ENCODE measurements at regions not wholly inside any gene's neighbourhood (a gene's known extent, or its start where the extent isn't known, plus 50 kb on each side); places are given as distances from the start of the nearest gene placed in this dataset.

DNA sequence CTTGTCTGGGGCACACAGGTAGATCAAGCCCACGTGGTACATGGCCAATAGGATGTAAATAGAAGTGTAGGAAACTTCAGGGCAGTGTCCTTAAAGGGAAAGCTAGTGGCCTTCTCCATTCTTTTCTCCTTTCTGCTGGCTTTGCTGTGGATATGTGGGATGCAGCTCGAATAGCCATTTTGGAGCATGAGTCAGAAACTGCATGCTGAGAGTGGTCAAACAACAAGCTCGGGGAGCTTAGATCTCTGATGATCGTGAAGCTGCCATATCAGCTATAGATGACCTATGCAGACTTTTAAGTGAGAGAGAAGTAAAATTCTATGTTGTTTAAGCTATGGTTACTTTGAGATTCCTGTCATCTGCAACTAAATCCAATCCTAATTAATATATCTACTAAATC lies 241.3 kb upstream of the DAAM1 start:
- POLR2A ChIA-PET = no interaction called here
- no peak for DNase-seq

More for the DNA sequence above, 241.3 kb upstream of the DAAM1 start:
- H3K27me3 ChIP-seq (ENCODE audit: insufficient read depth) = no peaks in the 10 kb centered on the region
- CTCF ChIA-PET = interaction anchor here (0.5 to 1.4 kb wide), 3 partner anchors 13 to 81 kb away, joined by 3 read pairs; no protein-coding TSS in a partner anchor
- no peaks in the 10 kb centered on the region for H4K20me1 ChIP-seq (ENCODE audit: insufficient read depth)
- no peaks in the 10 kb centered on the region for H3K79me2 ChIP-seq (ENCODE audit: insufficient read depth)
- no peak overlapping the region for H3K27ac ChIP-seq (ENCODE audit: low read depth in 2 of 2, low read length in 1 of 2)
- H3K9me3 ChIP-seq = 0 out of 2 replicates have a peak, but pooled peaks cover 3% of the 10 kb centered on the region
- H3K9me2 ChIP-seq = no peaks in the 10 kb centered on the region
- TF ChIP-seq SIN3A (IDR thresholded peaks at IDR 0.05; ENCODE audit: borderline replicate concordance, low read depth, low read length) = no peak
- no peak for TF ChIP-seq SMC3 (IDR thresholded peaks at IDR 0.05; ENCODE audit: low read depth, low read length)
- no peak for TF ChIP-seq POLR2AphosphoS5 (IDR thresholded peaks at IDR 0.05; ENCODE audit: low read depth, low read length)
- no peak for TF ChIP-seq RFX5 (IDR thresholded peaks at IDR 0.05; ENCODE audit: low read length)
- TF ChIP-seq, protein P1, sequence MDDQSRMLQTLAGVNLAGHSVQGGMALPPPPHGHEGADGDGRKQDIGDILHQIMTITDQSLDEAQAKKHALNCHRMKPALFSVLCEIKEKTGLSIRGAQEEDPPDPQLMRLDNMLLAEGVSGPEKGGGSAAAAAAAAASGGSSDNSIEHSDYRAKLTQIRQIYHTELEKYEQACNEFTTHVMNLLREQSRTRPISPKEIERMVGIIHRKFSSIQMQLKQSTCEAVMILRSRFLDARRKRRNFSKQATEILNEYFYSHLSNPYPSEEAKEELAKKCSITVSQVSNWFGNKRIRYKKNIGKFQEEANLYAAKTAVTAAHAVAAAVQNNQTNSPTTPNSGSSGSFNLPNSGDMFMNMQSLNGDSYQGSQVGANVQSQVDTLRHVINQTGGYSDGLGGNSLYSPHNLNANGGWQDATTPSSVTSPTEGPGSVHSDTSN (IDR thresholded peaks at IDR 0.05) = no peak
- TF ChIP-seq EP300 (IDR thresholded peaks at IDR 0.05; ENCODE audit: borderline replicate concordance in 1 of 2, low read depth in 1 of 2, low read length in 1 of 2) = no peak
- no peak for TF ChIP-seq FOSL2 (IDR thresholded peaks at IDR 0.05; ENCODE audit: borderline replicate concordance, low read depth)
- TF ChIP-seq YY1 (IDR thresholded peaks at IDR 0.05; ENCODE audit: low read depth) = no peak
- no peak for TF ChIP-seq GATA2 (CRISPR knock-in tag; IDR thresholded peaks at IDR 0.05)
- no peak for TF ChIP-seq FOXJ3 (CRISPR knock-in tag; IDR thresholded peaks at IDR 0.05)
- TF ChIP-seq, protein P2, sequence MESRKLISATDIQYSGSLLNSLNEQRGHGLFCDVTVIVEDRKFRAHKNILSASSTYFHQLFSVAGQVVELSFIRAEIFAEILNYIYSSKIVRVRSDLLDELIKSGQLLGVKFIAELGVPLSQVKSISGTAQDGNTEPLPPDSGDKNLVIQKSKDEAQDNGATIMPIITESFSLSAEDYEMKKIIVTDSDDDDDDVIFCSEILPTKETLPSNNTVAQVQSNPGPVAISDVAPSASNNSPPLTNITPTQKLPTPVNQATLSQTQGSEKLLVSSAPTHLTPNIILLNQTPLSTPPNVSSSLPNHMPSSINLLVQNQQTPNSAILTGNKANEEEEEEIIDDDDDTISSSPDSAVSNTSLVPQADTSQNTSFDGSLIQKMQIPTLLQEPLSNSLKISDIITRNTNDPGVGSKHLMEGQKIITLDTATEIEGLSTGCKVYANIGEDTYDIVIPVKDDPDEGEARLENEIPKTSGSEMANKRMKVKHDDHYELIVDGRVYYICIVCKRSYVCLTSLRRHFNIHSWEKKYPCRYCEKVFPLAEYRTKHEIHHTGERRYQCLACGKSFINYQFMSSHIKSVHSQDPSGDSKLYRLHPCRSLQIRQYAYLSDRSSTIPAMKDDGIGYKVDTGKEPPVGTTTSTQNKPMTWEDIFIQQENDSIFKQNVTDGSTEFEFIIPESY (IDR thresholded peaks at IDR 0.05; ENCODE audit: borderline replicate concordance, low read depth) = no peak
- no peak for TF ChIP-seq RXRA (IDR thresholded peaks at IDR 0.05; ENCODE audit: borderline replicate concordance, low read depth)
- TF ChIP-seq, protein P3, sequence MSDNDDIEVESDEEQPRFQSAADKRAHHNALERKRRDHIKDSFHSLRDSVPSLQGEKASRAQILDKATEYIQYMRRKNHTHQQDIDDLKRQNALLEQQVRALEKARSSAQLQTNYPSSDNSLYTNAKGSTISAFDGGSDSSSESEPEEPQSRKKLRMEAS (IDR thresholded peaks at IDR 0.05; ENCODE audit: low read depth) = no peak
- no peak for TF ChIP-seq CHD2 (IDR thresholded peaks at IDR 0.05; ENCODE audit: low read length, partially characterized antibody)
- TF ChIP-seq RAD21 (IDR thresholded peaks at IDR 0.05; ENCODE audit: low read length) = no peak
- TF ChIP-seq, protein P4, sequence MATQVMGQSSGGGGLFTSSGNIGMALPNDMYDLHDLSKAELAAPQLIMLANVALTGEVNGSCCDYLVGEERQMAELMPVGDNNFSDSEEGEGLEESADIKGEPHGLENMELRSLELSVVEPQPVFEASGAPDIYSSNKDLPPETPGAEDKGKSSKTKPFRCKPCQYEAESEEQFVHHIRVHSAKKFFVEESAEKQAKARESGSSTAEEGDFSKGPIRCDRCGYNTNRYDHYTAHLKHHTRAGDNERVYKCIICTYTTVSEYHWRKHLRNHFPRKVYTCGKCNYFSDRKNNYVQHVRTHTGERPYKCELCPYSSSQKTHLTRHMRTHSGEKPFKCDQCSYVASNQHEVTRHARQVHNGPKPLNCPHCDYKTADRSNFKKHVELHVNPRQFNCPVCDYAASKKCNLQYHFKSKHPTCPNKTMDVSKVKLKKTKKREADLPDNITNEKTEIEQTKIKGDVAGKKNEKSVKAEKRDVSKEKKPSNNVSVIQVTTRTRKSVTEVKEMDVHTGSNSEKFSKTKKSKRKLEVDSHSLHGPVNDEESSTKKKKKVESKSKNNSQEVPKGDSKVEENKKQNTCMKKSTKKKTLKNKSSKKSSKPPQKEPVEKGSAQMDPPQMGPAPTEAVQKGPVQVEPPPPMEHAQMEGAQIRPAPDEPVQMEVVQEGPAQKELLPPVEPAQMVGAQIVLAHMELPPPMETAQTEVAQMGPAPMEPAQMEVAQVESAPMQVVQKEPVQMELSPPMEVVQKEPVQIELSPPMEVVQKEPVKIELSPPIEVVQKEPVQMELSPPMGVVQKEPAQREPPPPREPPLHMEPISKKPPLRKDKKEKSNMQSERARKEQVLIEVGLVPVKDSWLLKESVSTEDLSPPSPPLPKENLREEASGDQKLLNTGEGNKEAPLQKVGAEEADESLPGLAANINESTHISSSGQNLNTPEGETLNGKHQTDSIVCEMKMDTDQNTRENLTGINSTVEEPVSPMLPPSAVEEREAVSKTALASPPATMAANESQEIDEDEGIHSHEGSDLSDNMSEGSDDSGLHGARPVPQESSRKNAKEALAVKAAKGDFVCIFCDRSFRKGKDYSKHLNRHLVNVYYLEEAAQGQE (IDR thresholded peaks at IDR 0.05; ENCODE audit: low read depth, low read length) = no peak
- H3K4me3 ChIP-seq (ENCODE audit: low read depth in 2 of 2, low read length in 1 of 2) = no peak overlapping the region
- no peak overlapping the region for H3K4me2 ChIP-seq
- peaks cover 0 to 2% of the 10 kb centered on the region in 2 experiments; a peak in 1 of 4 replicates for H3K4me1 ChIP-seq (ENCODE audit: control insufficient read depth in 1 of 2, insufficient read depth in 2 of 2, low read depth in 1 of 2, low read length in 1 of 2)
- WGBS (ENCODE audit: low lambda C conversion rate) = 51% methylated on average over 4 of the region's 4 CpGs
- H3K36me3 ChIP-seq (replicated peaks in 1 of 2; ENCODE audit: control insufficient read depth in 1 of 2, insufficient read depth in 2 of 2, low read length in 1 of 2) = no peaks in the 10 kb centered on the region
- no peaks in the 10 kb centered on the region for H3F3A ChIP-seq (replicated peaks; ENCODE audit: insufficient read depth)
- no peak overlapping the region for H2AFZ ChIP-seq (ENCODE audit: low read depth)
- no peak overlapping the region for H3K9ac ChIP-seq
